ENCODE measurements at regions not wholly inside any gene's neighbourhood (a gene's known extent, or its start where the extent isn't known, plus 50 kb on each side); places are given as distances from the start of the nearest gene placed in this dataset.

- H3K79me2 ChIP-seq (ENCODE audit: control insufficient read depth, insufficient read depth, low read length), result no peaks in the 10 kb centered on the region
- BruUV-seq (replicated peaks), result no TSS peak
- H3K9me3 ChIP-seq (replicated peaks; ENCODE audit: control insufficient read depth, insufficient read depth, low read length), result no peaks in the 10 kb centered on the region
- no peaks in the 10 kb centered on the region for H3K27me3 ChIP-seq (ENCODE audit: control insufficient read depth in 2 of 2, insufficient read depth in 2 of 2, low read length in 2 of 2)
- CTCF ChIA-PET, result no interaction called here
- FAIRE-seq (no peak), DNase-seq (ENCODE audit: low read depth, low spot score) (no peak)
- no peak overlapping the region for H3K4me3 ChIP-seq (replicated peaks in 1 of 3; ENCODE audit: insufficient read depth in 1 of 3, low read depth in 1 of 3, low read length in 3 of 3)
- H3K36me3 ChIP-seq (ENCODE audit: control insufficient read depth in 2 of 2, extremely low read depth in 1 of 2, insufficient read depth in 2 of 2, low read length in 2 of 2), result no peaks in the 10 kb centered on the region
- dilution Hi-C loops (cut with MboI; ENCODE audit: extremely low pct_ligation_motif_present, low sequenced_read_pairs) (no loop called here), intact Hi-C loops (cut with micrococcal nuclease) (no loop called here)
- no peaks in the 10 kb centered on the region for H3K4me1 ChIP-seq (ENCODE audit: control insufficient read depth, extremely low read depth, insufficient read depth, low read length)
- no peaks in the 10 kb centered on the region for H4K20me1 ChIP-seq (replicated peaks; ENCODE audit: control insufficient read depth, extremely low read depth, insufficient read depth, low read length)
- H3K9ac ChIP-seq (replicated peaks; ENCODE audit: extremely low read depth, insufficient read depth, low read length), result no peak overlapping the region
- TF ChIP-seq MAX (IDR thresholded peaks at IDR 0.05; ENCODE audit: insufficient read depth, insufficient read length) (no peak), CTCF (IDR thresholded peaks at IDR 0.05; ENCODE audit: extremely low read depth in 1 of 2, insufficient read depth in 1 of 2, low read depth in 1 of 2, low read length in 2 of 2) (no peak)
- H2AFZ ChIP-seq (ENCODE audit: low read depth, low read length), result no peak overlapping the region
- no peaks in the 10 kb centered on the region for H3K9me1 ChIP-seq (replicated peaks; ENCODE audit: control insufficient read depth, extremely low read depth, insufficient read depth, low read length)
- no peak overlapping the region for H3K27ac ChIP-seq (ENCODE audit: insufficient read depth, low read depth, low read length)
- no peak overlapping the region for H3K4me2 ChIP-seq (ENCODE audit: insufficient read depth, low read length)
- POLR2A ChIA-PET, result no interaction called here
Measured at GRCh38 chr12:87930033-87930432, 99.2 kb downstream of the C12orf50 start.

GRCh38 chr12:87929346-87929745 is 99.9 kb downstream of the C12orf50 start:
- no peak overlapping the region for H3K4me2 ChIP-seq (ENCODE audit: insufficient read depth, low read length)
- intact Hi-C loops (cut with micrococcal nuclease) (no loop called here), dilution Hi-C loops (cut with MboI; ENCODE audit: extremely low pct_ligation_motif_present, low sequenced_read_pairs) (no loop called here)
- no peak overlapping the region for H3K27ac ChIP-seq (ENCODE audit: insufficient read depth, low read depth, low read length)
- no peaks in the 10 kb centered on the region for H3K36me3 ChIP-seq (ENCODE audit: control insufficient read depth in 2 of 2, extremely low read depth in 1 of 2, insufficient read depth in 2 of 2, low read length in 2 of 2)
- no peaks in the 10 kb centered on the region for H3K9me1 ChIP-seq (replicated peaks; ENCODE audit: control insufficient read depth, extremely low read depth, insufficient read depth, low read length)
- no peak for DNase-seq (ENCODE audit: low read depth, low spot score)
- no peaks in the 10 kb centered on the region for H3K9me3 ChIP-seq (replicated peaks; ENCODE audit: control insufficient read depth, insufficient read depth, low read length)
- no peak overlapping the region for H2AFZ ChIP-seq (ENCODE audit: low read depth, low read length)
- POLR2A ChIA-PET, result no interaction called here
- no peaks in the 10 kb centered on the region for H3K4me1 ChIP-seq (ENCODE audit: control insufficient read depth, extremely low read depth, insufficient read depth, low read length)
- no peaks in the 10 kb centered on the region for H3K79me2 ChIP-seq (ENCODE audit: control insufficient read depth, insufficient read depth, low read length)
- no peak for TF ChIP-seq JUN (IDR thresholded peaks at IDR 0.05; ENCODE audit: borderline replicate concordance, insufficient read depth, insufficient read length, low read depth)
- no peak for TF ChIP-seq GATA2 (IDR thresholded peaks at IDR 0.05; ENCODE audit: insufficient read depth, insufficient read length, low read depth, low read length)
- TF ChIP-seq POLR2A (IDR thresholded peaks at IDR 0.05; ENCODE audit: low read depth, low read length), result no peak
- TF ChIP-seq MYC (IDR thresholded peaks at IDR 0.05; ENCODE audit: low read depth, low read length), result no peak
- TF ChIP-seq CTCF (IDR thresholded peaks at IDR 0.05; ENCODE audit: extremely low read depth in 1 of 2, insufficient read depth in 1 of 2, low read depth in 1 of 2, low read length in 2 of 2), result no peak
- no peak for TF ChIP-seq FOS (IDR thresholded peaks at IDR 0.05; ENCODE audit: borderline replicate concordance, insufficient read depth, low read length)
- TF ChIP-seq POLR2AphosphoS5 (IDR thresholded peaks at IDR 0.05; ENCODE audit: insufficient read depth, low read depth, low read length), result no peak
- TF ChIP-seq MAX (IDR thresholded peaks at IDR 0.05; ENCODE audit: insufficient read depth, insufficient read length), result no peak
- TF ChIP-seq EZH2 (IDR thresholded peaks at IDR 0.05; ENCODE audit: borderline replicate concordance, low read depth, low read length, severe bottlenecking), result no peak
- no peak overlapping the region for H3K9ac ChIP-seq (replicated peaks; ENCODE audit: extremely low read depth, insufficient read depth, low read length)
- CTCF ChIA-PET, result no interaction called here
- no peak overlapping the region for H3K4me3 ChIP-seq (replicated peaks in 1 of 3; ENCODE audit: insufficient read depth in 1 of 3, low read depth in 1 of 3, low read length in 3 of 3)
- FAIRE-seq, result no peak
- no TSS peak for BruUV-seq (replicated peaks)
- no peaks in the 10 kb centered on the region for H3K27me3 ChIP-seq (ENCODE audit: control insufficient read depth in 2 of 2, insufficient read depth in 2 of 2, low read length in 2 of 2)
- H4K20me1 ChIP-seq (replicated peaks; ENCODE audit: control insufficient read depth, extremely low read depth, insufficient read depth, low read length), result no peaks in the 10 kb centered on the region

Data from endothelial cell of umbilical vein (primary cell).